H1 (cell line): ENCODE measurements at regions not wholly inside any gene's neighbourhood (a gene's known extent, or its start where the extent isn't known, plus 50 kb on each side); places are given as distances from the start of the nearest gene placed in this dataset.

Experiments
- CTCF ChIA-PET: fragments of 300-600 bp; sonication (Branson Sonifier 250); formaldehyde crosslinking; loops from one replicate; lab custom pipeline; 2021; ENCODE audit not compliant: partially characterized antibody; lab: Charles Lee
- POLR2A ChIA-PET: fragments of 300-600 bp; sonication (Branson Sonifier 250); formaldehyde crosslinking; loops from one replicate; lab custom pipeline; 2021; ENCODE audit warnings: inconsistent platforms; ENCODE audit not compliant: partially characterized antibody; lab: Charles Lee
- DNase-seq, 2 experiments: peaks; one replicate each; pipeline versions ENCODE4 v3.0.0 to v3.0.0-alpha.2; 2010 to 2022; ENCODE audit warnings: low spot score in 2 of 2, low read depth in 1 of 2, mixed read lengths in 1 of 2
- FAIRE-seq: peaks from 2 replicates; lab custom pipeline; 2011; peaks lifted over from hg19 to GRCh38; lab: Jason Lieb, UNC
- H2AFZ ChIP-seq: 2 replicates; pipeline ENCODE4 v1.8.1; 2012; ENCODE audit warnings: low read length, inconsistent platforms
- H2AK5ac ChIP-seq: 2 replicates; pipeline ENCODE4 v1.6.1; 2013; ENCODE audit warnings: low read depth, low read length
- H2BK120ac ChIP-seq: replicated peaks from 2 replicates; pipeline ENCODE3; 2013; ENCODE audit warnings: low read depth, low read length, inconsistent platforms
- H2BK12ac ChIP-seq: 2 replicates; pipeline ENCODE4 v1.6.1; 2013; ENCODE audit warnings: low read depth, low read length
- H2BK15ac ChIP-seq: 2 replicates; pipeline ENCODE4 v1.6.1; 2013; ENCODE audit warnings: low read length
- H2BK20ac ChIP-seq: 2 replicates; pipeline ENCODE4 v1.6.1; 2013; ENCODE audit warnings: low read length
- H2BK5ac ChIP-seq: 2 replicates; pipeline ENCODE4 v1.6.1; 2013; ENCODE audit warnings: low read depth, low read length
- H3K14ac ChIP-seq: 2 replicates; pipeline ENCODE4 v1.6.1; 2013; ENCODE audit warnings: inconsistent platforms; ENCODE audit not compliant: insufficient read length
- H3K18ac ChIP-seq: 2 replicates; pipeline ENCODE4 v1.6.1; 2013; ENCODE audit warnings: low read length; ENCODE audit errors: extremely low read depth
- H3K23ac ChIP-seq: 2 replicates; pipeline ENCODE4 v1.6.1; 2013; ENCODE audit warnings: inconsistent platforms; ENCODE audit not compliant: insufficient read length
- H3K23me2 ChIP-seq: 2 replicates; pipeline ENCODE4 v1.6.1; 2013; ENCODE audit warnings: low read depth, low read length
- H3K27ac ChIP-seq: 2 replicates; pipeline ENCODE4 v1.6.1; 2011; ENCODE audit warnings: low read depth, low read length, inconsistent platforms
- H3K27me3 ChIP-seq, 4 experiments: replicated peaks in 1 of 4; 1 replicate in 1 of 4; 2 replicates in 3 of 4; pipeline versions ENCODE4 v1.6.1 to v1.8.1; 2011 to 2013; ENCODE audit warnings: low read length in 3 of 4, mild to moderate bottlenecking in 3 of 4, inconsistent platforms in 2 of 4, mixed read lengths in 2 of 4, moderate library complexity in 1 of 4; ENCODE audit not compliant: control insufficient read depth in 3 of 4, insufficient read depth in 3 of 4; ENCODE audit errors: extremely low read depth in 1 of 4
- H3K36me3 ChIP-seq, 4 experiments: 2 replicates each; pipeline versions ENCODE4 v1.6.1 to v1.8.1; 2011 to 2013; ENCODE audit warnings: mild to moderate bottlenecking in 4 of 4, low read length in 3 of 4, moderate library complexity in 2 of 4, control low read depth in 1 of 4, inconsistent platforms in 1 of 4; ENCODE audit not compliant: insufficient read depth in 4 of 4, control insufficient read depth in 2 of 4
- H3K4ac ChIP-seq: replicated peaks from 2 replicates; pipeline ENCODE3; 2013; ENCODE audit warnings: low read length, low read depth, mixed read lengths, inconsistent platforms; ENCODE audit not compliant: insufficient read length
- H3K4me1 ChIP-seq, 4 experiments: replicated peaks in 1 of 4; 1 replicate in 1 of 4; 2 replicates in 3 of 4; pipeline versions ENCODE4 v1.6.1 to v1.8.1; 2011 to 2013; ENCODE audit warnings: low read length in 3 of 4, inconsistent platforms in 2 of 4, mixed read lengths in 1 of 4; ENCODE audit not compliant: insufficient read depth in 4 of 4, control insufficient read depth in 3 of 4
- H3K4me2 ChIP-seq, 2 experiments: 2 replicates each; pipeline versions ENCODE4 v1.6.1 to v1.8.1; 2011 to 2013; ENCODE audit warnings: low read depth in 2 of 2, low read length in 2 of 2, control low read depth in 1 of 2, inconsistent platforms in 1 of 2, mild to moderate bottlenecking in 1 of 2; ENCODE audit not compliant: insufficient read depth in 1 of 2
- H3K4me3 ChIP-seq, 4 experiments: fragments of 200-600, 300-600 bp in 1 of 4; sonication (generic), shearing (Covaris generic), sonication (Bioruptor Twin) in 1 of 4; 2 replicates each; pipeline versions ENCODE4 v1.5.1 to v1.8.1; 2011 to 2016; ENCODE audit warnings: low read length in 4 of 4, low read depth in 3 of 4, control low read depth in 2 of 4, inconsistent platforms in 2 of 4, mild to moderate bottlenecking in 2 of 4, mixed read lengths in 1 of 4, moderate library complexity in 1 of 4; ENCODE audit not compliant: insufficient read depth in 2 of 4; ENCODE audit errors: extremely low read depth in 1 of 4
- H3K56ac ChIP-seq: replicated peaks from 2 replicates; pipeline ENCODE3; 2013; ENCODE audit warnings: low read depth, mild to moderate bottlenecking, mixed read lengths, low read length, inconsistent platforms; ENCODE audit not compliant: insufficient read length
- H3K79me1 ChIP-seq: 2 replicates; pipeline ENCODE4 v1.6.1; 2013; ENCODE audit warnings: low read depth, low read length, control low read depth
- H3K79me2 ChIP-seq, 2 experiments: 2 replicates each; pipeline versions ENCODE4 v1.6.1 to v1.8.1; 2012 to 2013; ENCODE audit warnings: low read length in 2 of 2, mild to moderate bottlenecking in 2 of 2, inconsistent platforms in 1 of 2; ENCODE audit not compliant: insufficient read depth in 2 of 2, control insufficient read depth in 1 of 2
- H3K9ac ChIP-seq, 4 experiments: replicated peaks in 1 of 4; 1 replicate in 1 of 4; 2 replicates in 3 of 4; pipeline versions ENCODE4 v1.6.1 to v1.8.1; 2011 to 2013; ENCODE audit warnings: low read depth in 3 of 4, low read length in 3 of 4, control low read depth in 2 of 4, mild to moderate bottlenecking in 2 of 4, moderate library complexity in 2 of 4, inconsistent platforms in 1 of 4; ENCODE audit errors: extremely low read depth in 1 of 4
- H3K9me3 ChIP-seq, 2 experiments: 2 replicates each; pipeline versions ENCODE4 v1.6.1 to v1.8.1; 2012 to 2013; ENCODE audit warnings: mild to moderate bottlenecking in 2 of 2, moderate library complexity in 2 of 2, control low read depth in 1 of 2, inconsistent platforms in 1 of 2, low read depth in 1 of 2, low read length in 1 of 2, mixed read lengths in 1 of 2; ENCODE audit not compliant: insufficient read depth in 2 of 2
- H4K20me1 ChIP-seq, 2 experiments: replicated peaks in 1 of 2; 2 replicates each; pipeline versions ENCODE3 to v1.8.1; 2011 to 2013; ENCODE audit warnings: inconsistent platforms in 2 of 2, low read length in 2 of 2, mild to moderate bottlenecking in 1 of 2; ENCODE audit not compliant: insufficient read depth in 2 of 2, control insufficient read depth in 1 of 2
- H4K5ac ChIP-seq: 2 replicates; pipeline ENCODE4 v1.6.1; 2013; ENCODE audit warnings: low read length, low read depth, mixed read lengths, inconsistent platforms; ENCODE audit not compliant: insufficient read length
- H4K8ac ChIP-seq: 2 replicates; pipeline ENCODE4 v1.8.0; 2013; ENCODE audit warnings: mild to moderate bottlenecking, moderate library complexity, low read length, inconsistent platforms; ENCODE audit not compliant: insufficient read depth; ENCODE audit errors: extremely low read depth
- H4K91ac ChIP-seq: replicated peaks from 2 replicates; pipeline ENCODE3; 2013; ENCODE audit warnings: low read length, mixed read lengths, inconsistent platforms; ENCODE audit not compliant: insufficient read length
- ATF3 ChIP-seq: IDR thresholded peaks from 2 replicates; pipeline ENCODE4 v1.6.1; 2011; ENCODE audit warnings: low read depth, mild to moderate bottlenecking, low read length; ENCODE audit not compliant: insufficient read depth
- BRCA1 ChIP-seq: IDR thresholded peaks from 2 replicates; pipeline ENCODE4 v1.6.1; 2012; ENCODE audit warnings: low read depth, low read length, improper control_type of control experiment
- CBX8 ChIP-seq: fragments of 300-800, 300-1000 bp; sonication (generic); IDR thresholded peaks from 2 replicates; pipeline ENCODE4 v1.7.1; 2016; ENCODE audit warnings: low read depth, low read length, borderline replicate concordance
- EGR1 ChIP-seq: IDR thresholded peaks from 2 replicates; pipeline ENCODE4 v1.6.1; 2011; ENCODE audit warnings: low read depth, low read length, borderline replicate concordance
- PHF8 ChIP-seq: fragments of 200-600 bp; sonication (generic); conservative IDR thresholded peaks from 2 replicates; pipeline ENCODE4 v1.7.1; 2012; ENCODE audit warnings: low read depth, mild to moderate bottlenecking, inconsistent platforms, low read length, moderate library complexity
- POLR2A ChIP-seq, 2 experiments: IDR thresholded peaks; 1 replicate in 1 of 2; 2 replicates in 1 of 2; pipeline ENCODE4 v1.6.1; 2011; ENCODE audit warnings: low read depth in 2 of 2, low read length in 2 of 2, mild to moderate bottlenecking in 2 of 2; ENCODE audit errors: control extremely low read depth in 1 of 2
- RBBP5 ChIP-seq: IDR thresholded peaks from 2 replicates; pipeline ENCODE4 v1.7.1; 2012; ENCODE audit warnings: low read depth, mild to moderate bottlenecking, inconsistent platforms, low read length, moderate library complexity, borderline replicate concordance
- RFX5 ChIP-seq: IDR thresholded peaks from 2 replicates; pipeline ENCODE4 v1.6.1; 2011; ENCODE audit warnings: low read depth, low read length, improper control_type of control experiment, borderline replicate concordance
- RNF2 ChIP-seq: fragments of 200-900, 300-1000 bp; sonication (generic); IDR thresholded peaks from 2 replicates; pipeline ENCODE4 v1.7.1; 2016; ENCODE audit warnings: borderline replicate concordance, low read depth, mild to moderate bottlenecking, antibody characterized with exemption, low read length; ENCODE audit not compliant: poor library complexity, severe bottlenecking; ENCODE audit errors: missing control alignments
- SP2 ChIP-seq: IDR thresholded peaks from 2 replicates; pipeline ENCODE4 v1.6.1; 2012; ENCODE audit warnings: mild to moderate bottlenecking, low read length, inconsistent platforms
- USF2 ChIP-seq: IDR thresholded peaks from 2 replicates; pipeline ENCODE4 v1.6.1; 2011; ENCODE audit warnings: low read length, improper control_type of control experiment
- YY1 ChIP-seq: IDR thresholded peaks from 2 replicates; pipeline ENCODE4 v1.6.1; 2011; ENCODE audit warnings: low read depth, mild to moderate bottlenecking, low read length
- WGBS, 2 experiments: shearing (Covaris generic) in 1 of 2; methylation state at CpG; one replicate each; pipeline versions ENCODE4 v1.1.6 to v1.1.7; 2013 to 2015; ENCODE audit warnings: low lambda C conversion rate in 2 of 2, mixed read lengths in 2 of 2, inconsistent platforms in 1 of 2, low coverage in 1 of 2, missing lambda C conversion rate in 1 of 2; ENCODE audit not compliant: insufficient replicate concordance in 2 of 2, insufficient coverage in 1 of 2, insufficient read length in 1 of 2; ENCODE audit errors: extremely low coverage in 1 of 2, missing lambda C conversion rate in 1 of 2; 5-methylcytosine and 5-hydroxymethylcytosine counted together

- WGBS, 2 experiments, result 85% methylated on average over 7 of the region's 7 CpGs; no CpG with 5 or more reads in 1 of the 2 experiments
- no peak overlapping the region for H4K8ac ChIP-seq
- no peak overlapping the region for H2AFZ ChIP-seq
- TF ChIP-seq BRCA1 (no peak), EGR1 (no peak), CBX8 (no peak), RBBP5 (no peak), ATF3 (no peak), SP2 (no peak), POLR2A (IDR thresholded peaks at IDR 0.05; ENCODE audit: control extremely low read depth in 1 of 2, low read depth in 2 of 2, low read length in 2 of 2) (no peak), RNF2 (no peak), PHF8 (no peak), YY1 (no peak), RFX5 (no peak), USF2 (no peak)
These were observed 122.0 kb upstream of the STMND1 start for GRCh38 chr6:16979677-16980370.

More at GRCh38 chr6:16979677-16980370, 122.0 kb upstream of the STMND1 start:
- H3K18ac ChIP-seq, result no peak overlapping the region
- H3K27ac ChIP-seq, result no peak overlapping the region
- H2BK20ac ChIP-seq, result no peak overlapping the region
- no peaks in the 10 kb centered on the region for H3K27me3 ChIP-seq
- H3K4me1 ChIP-seq, result no peaks in the 10 kb centered on the region
- H2BK12ac ChIP-seq, result no peak overlapping the region
- no peak overlapping the region for H4K5ac ChIP-seq
- no peak overlapping the region for H3K14ac ChIP-seq
- H3K4me2 ChIP-seq, result no peak overlapping the region
- DNase-seq, result no peak
- no peaks in the 10 kb centered on the region for H3K36me3 ChIP-seq
- no peaks in the 10 kb centered on the region for H3K9me3 ChIP-seq
- no peaks in the 10 kb centered on the region for H3K79me1 ChIP-seq
- H3K79me2 ChIP-seq, result no peaks in the 10 kb centered on the region
- H3K56ac ChIP-seq, result no peak overlapping the region
- no peaks in the 10 kb centered on the region; the same call in 1 of the 2 replicates for H3K23me2 ChIP-seq
- no peak overlapping the region for H2BK5ac ChIP-seq
- no peak overlapping the region for H2BK15ac ChIP-seq
- FAIRE-seq, result no peak
- no peak overlapping the region for H3K23ac ChIP-seq
- H3K9ac ChIP-seq, result no peak overlapping the region
- H4K20me1 ChIP-seq, result no peaks in the 10 kb centered on the region
- no peak overlapping the region for H3K4ac ChIP-seq
- H2BK120ac ChIP-seq, result no peak overlapping the region
- H4K91ac ChIP-seq, result no peak overlapping the region
- no peak overlapping the region for H3K4me3 ChIP-seq
- ChIA-PET POLR2A (no interaction called here), CTCF (interaction anchor here (0.7 to 1.2 kb wide), 4 partner anchors 11 to 464 kb away, joined by 3 to 4 read pairs (median 3); no protein-coding TSS in a partner anchor)
- no peak overlapping the region for H2AK5ac ChIP-seq
